OCI-LY1 (cell line): ENCODE measurements at regions not wholly inside any gene's neighbourhood (a gene's known extent, or its start where the extent isn't known, plus 50 kb on each side); places are given as distances from the start of the nearest gene placed in this dataset.

ENCODE experiments used
- H2AFZ ChIP-seq: fragments of 200-600 bp; sonication (generic), shearing (Covaris generic); 2 replicates; pipeline ENCODE4 v1.6.0; 2014; ENCODE audit warnings: antibody characterized with exemption, mild to moderate bottlenecking, low read length
- H3F3A ChIP-seq: fragments of 200-600 bp; sonication (generic), shearing (Covaris generic); 2 replicates; pipeline ENCODE4 v1.6.0; 2014; ENCODE audit warnings: mild to moderate bottlenecking, antibody characterized with exemption, low read length, moderate library complexity; ENCODE audit not compliant: insufficient read depth
- H3K27ac ChIP-seq: fragments of 200-600 bp; sonication (generic); 2 replicates; pipeline ENCODE4 v1.5.1; 2014; ENCODE audit warnings: low read length, mixed run types, mild to moderate bottlenecking, low read depth; ENCODE audit not compliant: poor library complexity, severe bottlenecking
- H3K27me3 ChIP-seq: fragments of 200-600 bp; sonication (generic); 2 replicates; pipeline ENCODE4 v1.6.0; 2014; ENCODE audit warnings: antibody characterized with exemption, mild to moderate bottlenecking, low read length, moderate library complexity; ENCODE audit not compliant: insufficient read depth
- H3K36me3 ChIP-seq: fragments of 200-600 bp; sonication (generic); 2 replicates; pipeline ENCODE4 v1.6.1; 2014; ENCODE audit warnings: mild to moderate bottlenecking, antibody characterized with exemption, low read length, moderate library complexity, mixed read lengths; ENCODE audit not compliant: insufficient read depth
- H3K4me1 ChIP-seq: fragments of 200-600 bp; sonication (generic); 2 replicates; pipeline ENCODE4 v1.5.1; 2014; ENCODE audit warnings: mild to moderate bottlenecking, low read length, moderate library complexity; ENCODE audit not compliant: insufficient read depth, severe bottlenecking
- H3K4me2 ChIP-seq: fragments of 200-600 bp; sonication (generic), shearing (Covaris generic); 2 replicates; pipeline ENCODE4 v1.6.1; 2014; ENCODE audit warnings: low read length
- H3K4me3 ChIP-seq: fragments of 200-600 bp; sonication (generic); 2 replicates; pipeline ENCODE4 v1.5.1; 2014; ENCODE audit warnings: low read length, low read depth, mild to moderate bottlenecking, mixed read lengths; ENCODE audit not compliant: poor library complexity, severe bottlenecking
- H3K79me2 ChIP-seq: fragments of 200-600 bp; shearing (Covaris generic); 2 replicates; pipeline ENCODE4 v1.6.1; 2016; ENCODE audit warnings: mixed run types, low read length, mixed read lengths; ENCODE audit not compliant: insufficient read depth
- H3K9ac ChIP-seq: fragments of 200-600 bp; sonication (generic), shearing (Covaris generic); 2 replicates; pipeline ENCODE4 v1.6.1; 2014; ENCODE audit warnings: mild to moderate bottlenecking, low read length, mixed read lengths
- H3K9me2 ChIP-seq: fragments of 200-600 bp; sonication (generic), shearing (Covaris generic); 2 replicates; pipeline ENCODE4 v1.6.1; 2014; ENCODE audit warnings: low read depth, mild to moderate bottlenecking, low read length, mixed read lengths
- H3K9me3 ChIP-seq: fragments of 200-600 bp; shearing (Covaris generic); 2 replicates; pipeline ENCODE4 v1.6.1; 2014; ENCODE audit warnings: low read length, mixed read lengths
- H4K20me1 ChIP-seq: fragments of 200-600 bp; sonication (generic), shearing (Covaris generic); 2 replicates; pipeline ENCODE4 v1.6.0; 2016; ENCODE audit warnings: mild to moderate bottlenecking, low read length; ENCODE audit not compliant: insufficient read depth
- CTCF ChIP-seq: fragments of 200-600 bp; sonication (generic), shearing (Covaris generic); IDR thresholded peaks from 2 replicates; pipeline ENCODE4 v1.5.1; 2017; ENCODE audit warnings: mild to moderate bottlenecking, antibody characterized with exemption, low read length, moderate library complexity, mixed read lengths
- EZH2 ChIP-seq: fragments of 200-600 bp; sonication (generic), shearing (Covaris generic); IDR thresholded peaks from 2 replicates; pipeline ENCODE4 v1.8.0; 2017; ENCODE audit warnings: borderline replicate concordance, mixed run types, mild to moderate bottlenecking, antibody characterized with exemption, low read length, moderate library complexity, mixed read lengths

DNA sequence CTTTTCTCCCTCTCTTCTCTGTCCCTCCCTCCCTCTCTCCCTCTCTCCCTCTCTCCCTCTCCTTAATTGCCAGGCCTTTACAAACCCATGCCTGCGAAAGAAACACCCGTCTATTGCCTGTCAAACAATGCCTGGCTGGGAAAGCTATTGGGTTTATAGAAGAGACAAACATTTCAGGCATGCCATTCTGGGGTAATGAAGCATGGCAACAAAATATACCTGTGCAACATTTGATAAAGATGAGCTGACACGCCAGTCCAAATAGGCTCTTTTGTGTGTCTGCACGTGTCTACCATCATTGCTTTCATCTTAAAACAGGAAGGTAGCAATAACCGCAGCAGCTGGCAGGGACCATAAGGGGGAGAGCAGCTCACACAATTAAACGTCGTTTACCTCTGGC is 282.1 kb downstream of the ZNF516 start:
- Histone ChIP-seq H3F3A (no peaks in the 10 kb centered on the region), H3K9ac (no peak overlapping the region), H3K36me3 (no peaks in the 10 kb centered on the region), H3K9me2 (no peaks in the 10 kb centered on the region), H3K79me2 (no peaks in the 10 kb centered on the region), H4K20me1 (no peaks in the 10 kb centered on the region), H3K4me2 (no peak overlapping the region), H3K27ac (no peak overlapping the region), H3K4me3 (no peak overlapping the region), H3K4me1 (no peaks in the 10 kb centered on the region), H2AFZ (no peak overlapping the region), H3K9me3 (no peaks in the 10 kb centered on the region), H3K27me3 (no peaks in the 10 kb centered on the region)
- no peak for TF ChIP-seq EZH2
- no peak for TF ChIP-seq CTCF

- no peaks in the 10 kb centered on the region for H3K79me2 ChIP-seq
- H4K20me1 ChIP-seq = no peaks in the 10 kb centered on the region
- no peak overlapping the region for H3K4me2 ChIP-seq
- H3K9me3 ChIP-seq = no peaks in the 10 kb centered on the region
- no peaks in the 10 kb centered on the region for H3K27me3 ChIP-seq
- TF ChIP-seq EZH2 = no peak
- TF ChIP-seq CTCF = no peak
- no peaks in the 10 kb centered on the region for H3F3A ChIP-seq
- H3K27ac ChIP-seq = no peak overlapping the region
- H3K9me2 ChIP-seq = no peaks in the 10 kb centered on the region
- H3K4me3 ChIP-seq = no peak overlapping the region
- H2AFZ ChIP-seq = no peak overlapping the region
- H3K4me1 ChIP-seq = no peaks in the 10 kb centered on the region
- no peaks in the 10 kb centered on the region for H3K36me3 ChIP-seq
- no peak overlapping the region for H3K9ac ChIP-seq
Measured at GRCh38 chr18:76209597-76209996, 285.4 kb downstream of the ZNF516 start.

GRCh38 chr18:76208678-76209306 is 286.2 kb downstream of the ZNF516 start:
- Histone ChIP-seq H4K20me1 (no peaks in the 10 kb centered on the region), H3K27ac (no peak overlapping the region), H3F3A (no peaks in the 10 kb centered on the region), H3K27me3 (no peaks in the 10 kb centered on the region), H3K4me1 (no peaks in the 10 kb centered on the region), H3K36me3 (no peaks in the 10 kb centered on the region), H3K9me2 (no peaks in the 10 kb centered on the region), H3K9me3 (no peaks in the 10 kb centered on the region), H3K79me2 (no peaks in the 10 kb centered on the region), H3K9ac (no peak overlapping the region), H3K4me2 (no peak overlapping the region), H3K4me3 (no peak overlapping the region), H2AFZ (no peak overlapping the region)
- no peak for TF ChIP-seq CTCF
- no peak for TF ChIP-seq EZH2
